ENCODE measurements at regions not wholly inside any gene's neighbourhood (a gene's known extent, or its start where the extent isn't known, plus 50 kb on each side); places are given as distances from the start of the nearest gene placed in this dataset.
"Not testable (repeated sequence)": the region's sequence is repeated elsewhere in the genome, so short reads cannot be mapped to it uniquely, and the experiment has no call there.

- DNase-seq, result no peak
Measured at GRCh38 chr3:192042116-192042515, 581.2 kb downstream of the PYDC2 start.

DNA sequence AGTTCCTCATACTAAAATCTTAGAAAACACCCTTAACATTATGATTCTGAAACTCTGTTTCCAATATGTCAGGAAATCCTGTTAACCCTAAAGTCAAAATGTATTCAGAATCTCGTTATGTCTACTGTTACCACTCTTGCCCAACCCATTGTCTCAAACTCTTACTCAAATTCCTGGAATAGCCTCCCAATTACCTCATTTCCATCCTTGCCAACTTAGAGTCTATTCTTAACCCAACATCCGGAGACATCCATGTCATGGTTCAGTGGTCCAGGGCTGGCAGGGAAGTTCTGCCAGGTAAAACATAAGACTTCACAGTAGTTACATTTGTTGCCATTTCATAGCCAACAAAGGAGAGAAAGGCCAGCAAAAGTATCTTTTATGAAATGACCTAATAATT lies 593.9 kb downstream of the PYDC2 start:
- DNase-seq, result no peak

- no peak for DNase-seq
Measured at GRCh38 chr3:192055946-192056345, 595.0 kb downstream of the PYDC2 start.

DNA sequence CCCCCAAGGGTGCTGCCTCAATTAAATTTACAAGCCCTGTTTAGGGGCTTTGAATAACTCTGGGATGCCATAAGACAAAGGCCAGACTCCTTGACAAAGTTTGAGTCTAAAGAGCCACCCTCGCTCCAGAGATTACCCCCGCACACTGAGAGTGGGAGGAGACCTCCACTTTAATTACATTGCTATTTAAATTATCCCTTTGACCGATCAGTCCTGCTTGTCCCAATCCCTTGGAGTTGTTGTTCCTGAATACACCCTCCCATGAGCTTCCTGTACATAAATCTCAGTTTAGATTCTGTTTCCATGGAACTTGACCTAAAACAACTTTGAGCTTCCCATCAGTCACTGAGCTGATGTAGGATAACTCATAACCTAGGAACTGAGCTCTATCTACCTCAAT lies 596.3 kb downstream of the PYDC2 start:
- DNase-seq, result no peak

GRCh38 chr3:192060160-192060781 lies 599.3 kb downstream of the PYDC2 start:
- no peak for DNase-seq

DNA sequence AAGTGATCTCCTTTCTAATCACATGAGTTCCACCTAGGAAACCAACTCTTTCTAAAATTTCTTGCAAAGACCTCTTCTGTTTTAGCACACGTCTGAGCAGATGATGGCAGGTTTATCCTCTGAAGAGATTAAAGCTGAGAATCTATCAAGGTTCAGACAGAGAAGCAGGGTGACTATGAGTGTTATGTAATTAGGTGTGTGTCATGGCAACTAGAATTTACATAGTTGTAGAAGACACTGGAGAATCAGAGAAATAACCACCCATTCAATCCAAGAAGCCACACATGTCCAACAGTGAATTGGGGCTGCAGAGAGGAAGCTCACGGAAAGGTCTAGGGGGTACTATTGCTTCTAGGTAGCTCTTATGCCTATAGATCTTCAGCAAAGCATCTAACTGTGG lies 600.5 kb downstream of the PYDC2 start:
- no peak for DNase-seq

GRCh38 chr3:192062186-192062585 lies 601.2 kb downstream of the PYDC2 start:
- no peak for DNase-seq

DNA sequence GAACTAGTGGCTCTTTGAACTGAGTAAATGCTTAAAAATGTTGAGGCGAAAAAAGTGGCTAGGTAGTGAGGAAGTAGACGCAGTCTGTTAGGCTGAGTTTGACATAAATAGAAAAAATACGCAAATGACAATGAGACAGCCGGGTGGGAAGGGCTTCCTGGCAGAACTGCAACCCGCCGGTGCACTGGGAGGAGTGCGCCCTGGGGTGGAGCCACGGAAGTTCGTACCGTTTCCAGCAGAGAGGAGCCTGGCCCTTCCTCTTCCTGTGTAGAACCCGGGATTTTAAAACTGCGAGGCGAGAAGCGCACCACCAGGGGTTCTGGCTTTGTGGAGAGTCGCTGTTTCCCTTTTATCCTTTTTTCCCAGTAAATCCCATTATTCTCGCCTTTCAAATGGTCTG lies 602.6 kb downstream of the PYDC2 start:
- DNase-seq, result no peak

GRCh38 chr3:192064959-192065358 lies 604.0 kb downstream of the PYDC2 start:
- DNase-seq, result no peak

DNA sequence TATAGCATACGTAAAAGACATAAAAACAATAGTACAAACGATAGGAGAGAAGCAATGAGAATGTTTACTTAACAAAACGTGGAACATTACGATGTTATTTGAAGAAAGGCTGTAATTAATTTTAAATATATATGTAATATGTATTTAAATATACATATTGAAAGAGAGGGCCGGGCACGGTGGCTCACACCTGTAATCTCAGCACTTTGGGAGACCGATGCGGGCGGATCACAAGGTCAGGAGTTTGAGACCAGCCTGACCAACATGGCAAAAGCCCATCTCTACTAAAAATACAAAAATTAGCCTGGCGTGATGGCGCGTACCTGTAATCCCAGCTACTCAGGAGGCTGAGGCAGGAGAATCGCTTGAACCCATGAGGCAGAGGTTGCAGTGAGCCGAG lies 605.3 kb downstream of the PYDC2 start:
- DNase-seq, result not testable (repeated sequence)

DNA sequence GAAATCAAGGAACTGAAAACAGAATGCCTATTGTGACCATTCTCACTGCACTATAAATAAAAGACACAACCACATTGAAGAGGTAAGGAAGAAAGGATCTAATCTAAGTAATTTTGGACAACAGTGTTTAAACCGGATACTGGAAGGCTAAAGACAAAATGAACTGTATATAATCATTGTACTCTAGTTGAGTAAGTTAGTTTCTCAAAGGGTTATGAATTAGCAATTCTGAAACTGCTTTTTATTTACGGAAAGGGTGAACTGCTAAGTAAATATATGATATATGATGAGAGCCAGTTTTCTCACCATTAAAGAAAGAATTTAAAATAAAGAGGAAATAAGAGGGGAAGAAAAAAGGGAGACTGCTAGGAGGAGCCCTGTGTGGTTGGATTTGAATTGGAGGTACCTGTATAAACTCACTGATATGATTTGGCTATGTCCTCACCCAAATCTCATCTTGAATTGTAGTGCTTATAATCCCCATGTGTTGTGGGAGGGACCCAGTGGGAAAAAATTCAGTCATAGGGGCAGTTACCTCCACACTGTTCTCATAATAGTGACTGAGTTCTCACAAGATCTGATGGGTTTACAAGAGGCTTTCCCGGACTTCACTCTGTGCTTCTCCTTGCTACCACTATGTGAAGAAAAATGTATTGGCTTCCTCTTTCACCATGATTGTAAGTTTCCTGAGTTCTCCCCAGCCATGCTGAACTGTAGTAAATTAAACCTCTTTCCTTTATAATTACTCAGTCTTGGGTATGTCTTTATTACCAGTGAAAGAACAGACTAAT lies 607.7 kb downstream of the PYDC2 start:
- DNase-seq, result no peak

DNA sequence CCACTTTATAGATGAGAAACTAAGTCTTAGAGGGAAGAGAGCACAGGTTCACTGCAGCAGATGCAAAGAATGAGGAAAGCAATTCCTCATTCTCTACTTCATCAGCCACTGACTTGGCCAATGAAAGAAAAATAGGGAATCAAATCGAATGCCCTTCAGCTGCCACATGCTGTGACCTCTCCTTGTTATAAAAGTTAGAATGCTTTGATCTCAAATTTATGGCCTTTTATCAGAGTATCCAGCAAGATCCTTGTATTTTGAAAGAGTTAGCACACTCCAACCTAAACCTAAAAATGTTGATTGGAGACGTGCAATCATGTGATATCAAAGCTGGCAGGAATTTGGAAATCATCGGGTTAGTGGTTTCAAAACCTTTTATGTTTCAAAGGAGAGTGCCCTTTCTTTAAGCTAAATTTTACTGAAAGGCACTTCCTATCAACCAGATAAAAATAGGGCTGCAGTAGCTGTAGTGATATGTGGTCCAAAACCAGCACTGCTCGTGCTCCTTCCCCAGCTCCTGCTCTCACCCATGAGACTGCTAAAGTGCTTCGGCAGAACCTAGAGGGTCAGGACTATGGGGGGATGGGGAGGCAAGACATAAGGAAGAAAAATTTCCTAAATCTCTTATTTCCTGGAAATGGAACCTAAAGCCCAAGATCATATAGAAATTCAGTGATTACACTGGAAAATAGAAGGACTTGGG lies 617.0 kb downstream of the PYDC2 start:
- no peak for DNase-seq

DNA sequence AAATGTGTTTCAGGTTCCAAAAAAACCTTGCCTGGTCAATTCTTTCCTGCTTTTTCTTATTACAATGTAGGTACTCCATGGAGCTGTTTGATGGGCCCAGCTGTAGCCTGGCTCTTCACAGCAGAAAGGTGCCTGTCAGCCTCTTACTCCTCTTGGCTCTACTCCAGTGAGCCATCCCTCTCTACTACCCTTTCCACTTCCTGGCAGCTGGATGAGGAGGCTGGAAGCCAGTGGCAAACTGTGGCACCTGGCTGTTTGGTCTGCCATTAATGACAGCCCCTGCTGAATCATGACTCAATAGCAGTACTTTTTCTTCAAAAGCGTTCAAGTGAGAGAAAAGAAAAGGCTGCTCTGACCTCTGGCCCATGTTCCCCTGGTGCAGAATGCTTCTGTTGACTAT lies 618.1 kb downstream of the PYDC2 start:
- DNase-seq, result no peak

GRCh38 chr3:192080336-192080735 lies 619.4 kb downstream of the PYDC2 start:
- DNase-seq, result no peak

DNA sequence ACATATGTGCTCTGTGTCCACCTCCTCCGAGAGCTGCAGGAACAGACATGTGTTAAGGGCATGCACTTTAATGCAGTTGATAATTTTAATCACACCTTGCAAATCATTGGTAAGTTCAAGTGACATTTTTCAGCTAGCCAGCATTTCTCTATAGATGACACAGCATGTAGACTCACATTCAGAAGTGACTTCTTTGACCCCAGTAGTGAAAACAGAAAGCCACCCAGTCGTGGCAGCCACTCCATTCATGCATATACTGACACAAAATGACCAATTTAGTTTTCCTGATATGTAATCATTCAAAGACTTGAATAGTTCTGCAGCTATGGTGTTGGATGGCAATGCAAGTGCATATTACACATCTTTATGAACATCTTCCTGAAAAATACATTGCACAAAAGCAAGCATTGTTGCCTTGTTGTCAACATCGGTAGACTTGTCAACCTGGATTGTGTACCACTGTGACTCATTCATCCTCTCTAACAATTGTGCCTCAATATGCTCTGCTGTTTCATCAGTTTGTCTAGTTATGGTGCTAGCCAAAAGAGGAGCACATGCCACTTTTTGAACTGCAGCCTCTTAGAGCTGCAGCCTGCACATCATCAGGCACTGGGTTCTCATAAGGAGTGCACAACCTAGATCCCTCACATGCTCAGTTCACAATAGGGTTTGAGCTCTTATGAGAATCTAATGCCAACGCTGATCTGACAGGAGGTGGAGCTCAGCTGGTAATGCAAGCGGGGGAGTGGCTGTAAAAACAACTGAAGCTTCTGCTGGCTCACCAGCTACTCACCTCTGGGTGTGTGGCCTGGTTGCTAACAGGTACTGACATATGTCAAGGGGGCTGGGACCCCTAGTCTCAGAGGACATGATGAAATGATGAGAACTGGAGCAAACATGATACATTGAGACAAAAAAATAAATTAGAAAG lies 622.0 kb downstream of the PYDC2 start:
- DNase-seq, result no peak

Measured in Kasumi-1 (cell line).